CD4-positive, alpha-beta T cell treated with Interleukin-2 at 100 ng/mL for 4 hours (primary cell): ENCODE measurements at regions not wholly inside any gene's neighbourhood (a gene's known extent, or its start where the extent isn't known, plus 50 kb on each side); places are given as distances from the start of the nearest gene placed in this dataset.
"Not testable (repeated sequence)": the region's sequence is repeated elsewhere in the genome, so short reads cannot be mapped to it uniquely, and the experiment has no call there.

Experiments used
- DNase-seq: peaks from one replicate; pipeline ENCODE4 v3.0.0-alpha.2; 2020; ENCODE audit warnings: low spot score

DNA sequence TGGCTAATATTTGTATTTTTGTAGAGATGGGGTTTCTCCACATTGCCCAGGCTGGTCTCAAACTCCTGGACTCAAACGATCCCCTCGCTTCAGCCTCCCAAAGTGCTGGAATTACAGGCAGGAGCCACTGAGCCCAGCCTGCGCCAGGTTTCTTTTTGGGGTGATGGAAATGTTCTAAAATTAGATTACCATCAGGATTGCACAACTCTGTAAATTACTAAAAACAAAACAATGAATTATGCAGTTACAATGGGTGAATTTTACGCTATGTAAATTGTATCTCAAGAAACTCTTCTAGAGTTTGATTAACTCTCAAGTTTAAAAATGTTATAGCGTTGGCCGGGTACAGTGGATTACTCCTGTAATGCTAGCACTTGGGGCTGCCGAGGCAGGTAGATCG, 118.9 kb upstream of the TBL1X start:
- no peak for DNase-seq

DNA sequence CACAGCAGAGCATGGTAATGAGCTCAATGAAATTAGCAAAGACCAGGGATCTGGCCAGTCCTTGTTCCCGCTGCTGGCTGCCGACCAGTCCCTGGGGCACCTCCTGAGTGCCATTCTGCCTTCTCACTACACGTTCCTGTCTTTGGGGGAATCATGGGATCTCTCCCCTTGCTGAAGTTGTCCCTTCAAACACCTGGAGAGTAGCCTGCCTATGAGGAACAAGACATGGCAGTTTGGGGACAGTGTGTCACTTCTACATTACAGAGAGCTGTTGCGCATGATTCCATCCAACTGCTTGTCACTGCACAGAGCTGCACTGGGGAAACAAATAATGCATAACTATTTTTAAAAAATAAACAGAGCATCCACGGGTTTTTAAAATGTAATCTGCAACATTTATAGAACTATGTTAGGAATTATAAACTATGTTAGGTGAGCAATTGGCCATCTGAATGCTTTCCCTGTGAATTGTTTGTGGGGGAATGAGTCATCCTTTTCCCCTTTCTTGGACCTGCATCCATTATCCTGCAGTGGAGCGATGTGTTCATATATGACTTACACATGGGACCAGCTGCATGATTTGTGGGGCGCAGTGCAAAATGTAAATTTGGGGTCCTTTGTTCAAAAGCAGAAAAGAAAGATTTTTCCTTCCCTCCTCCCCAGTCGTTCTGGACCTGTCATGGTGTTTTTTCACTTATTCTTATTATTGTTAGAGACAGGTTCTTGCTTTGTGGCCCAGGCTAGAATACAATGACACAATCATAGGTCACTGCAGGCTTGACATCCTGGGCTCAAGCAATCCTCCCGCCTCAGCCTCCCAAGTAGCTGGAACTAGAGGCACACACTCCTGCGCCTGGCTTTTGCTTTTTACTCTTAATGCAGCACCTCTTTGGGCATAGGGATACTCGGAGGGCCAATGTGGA, 115.0 kb upstream of the TBL1X start:
- no peak for DNase-seq

DNA sequence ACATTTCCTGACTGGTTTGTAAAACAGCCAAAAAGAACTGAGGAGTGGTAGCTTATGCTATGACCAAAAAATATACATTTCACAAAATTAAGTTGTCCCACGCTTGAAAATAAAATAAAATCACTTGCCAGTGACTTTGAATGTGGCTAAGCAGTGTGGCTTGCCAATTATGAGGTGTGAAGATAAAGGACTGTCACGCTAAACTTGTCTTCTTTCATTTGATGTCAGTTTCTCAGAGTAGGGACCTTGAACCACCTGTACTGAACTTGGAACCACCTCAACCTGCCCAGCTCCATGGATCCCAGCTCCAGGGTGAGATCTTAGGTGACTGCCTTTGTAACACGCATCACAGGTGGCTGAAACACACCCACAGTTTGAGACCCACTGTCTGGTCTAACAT, 113.7 kb upstream of the TBL1X start:
- DNase-seq: peak; percentile 4

DNA sequence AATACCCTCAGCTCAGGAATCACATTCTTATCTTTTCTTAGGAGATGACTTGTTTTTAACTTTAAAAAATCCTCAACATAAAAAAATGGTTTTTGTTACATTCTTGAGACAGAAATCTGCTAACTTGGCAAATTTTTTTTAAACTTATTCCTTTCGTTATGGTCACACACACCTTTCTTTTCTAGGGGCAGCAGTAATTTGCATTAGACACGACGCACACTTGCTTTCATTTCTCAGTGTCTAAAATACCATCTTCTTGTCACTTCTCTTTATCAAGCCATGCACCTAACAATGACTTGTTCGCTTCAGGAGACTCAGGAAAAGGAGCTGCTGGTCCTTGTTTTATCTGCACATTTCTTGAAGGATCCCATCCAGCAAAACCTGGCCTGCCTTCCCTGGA, 112.6 kb upstream of the TBL1X start:
- peak; percentile 6 for DNase-seq

DNA sequence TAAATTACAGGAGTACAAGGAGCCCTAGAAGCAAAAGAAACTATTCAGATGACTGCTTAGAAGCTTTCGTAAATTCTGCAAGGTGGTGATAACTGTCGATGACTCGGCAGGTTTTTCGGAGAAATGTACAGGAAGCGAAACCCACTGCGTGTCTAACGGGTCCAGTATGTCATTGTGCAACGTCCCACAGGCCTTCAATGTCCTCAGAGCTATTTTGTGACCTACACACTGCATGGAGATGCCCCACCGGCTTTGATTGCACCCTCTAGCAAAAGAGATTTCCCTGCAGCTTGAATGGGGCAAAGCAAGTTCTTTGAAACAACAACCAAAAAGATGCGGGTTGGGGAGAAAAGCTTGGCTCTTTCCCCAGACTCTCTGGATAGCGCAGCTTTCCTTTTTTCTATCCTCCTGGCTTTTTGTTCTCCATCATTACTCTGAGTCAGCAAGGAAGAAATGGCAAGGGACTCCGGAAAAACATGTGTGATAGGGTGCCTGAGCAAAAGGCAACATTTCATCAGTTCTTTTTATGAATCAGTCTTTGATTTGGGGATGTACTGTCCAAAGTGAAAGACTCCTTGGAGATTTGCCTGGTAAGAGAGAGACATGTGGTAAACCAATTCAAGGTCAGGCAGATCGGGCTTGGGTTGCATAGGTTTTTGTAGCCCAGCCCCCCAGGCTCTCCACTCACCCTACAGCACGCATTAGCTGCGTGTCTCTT, 112.0 kb upstream of the TBL1X start:
- DNase-seq: peak; percentile 72

DNA sequence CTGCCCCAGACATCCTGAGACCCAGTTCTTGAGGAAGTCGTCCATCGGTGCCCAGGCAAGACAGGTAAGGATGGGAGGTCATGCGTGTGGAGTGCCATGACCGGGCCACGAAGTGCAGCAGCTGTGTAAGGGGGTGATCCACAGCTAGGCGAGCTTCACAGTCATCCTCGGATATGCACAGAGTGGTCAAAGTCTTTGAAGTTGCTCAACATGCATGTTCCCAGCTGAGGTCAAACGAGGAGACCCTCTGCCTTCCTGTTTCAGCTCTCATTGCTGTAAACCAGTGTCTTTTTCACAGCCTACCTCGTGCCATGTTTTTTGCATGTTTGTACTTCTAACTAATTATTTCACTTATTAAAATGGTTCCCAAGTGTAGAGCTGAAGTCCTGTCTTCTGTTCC, 109.9 kb upstream of the TBL1X start:
- DNase-seq: no peak

DNA sequence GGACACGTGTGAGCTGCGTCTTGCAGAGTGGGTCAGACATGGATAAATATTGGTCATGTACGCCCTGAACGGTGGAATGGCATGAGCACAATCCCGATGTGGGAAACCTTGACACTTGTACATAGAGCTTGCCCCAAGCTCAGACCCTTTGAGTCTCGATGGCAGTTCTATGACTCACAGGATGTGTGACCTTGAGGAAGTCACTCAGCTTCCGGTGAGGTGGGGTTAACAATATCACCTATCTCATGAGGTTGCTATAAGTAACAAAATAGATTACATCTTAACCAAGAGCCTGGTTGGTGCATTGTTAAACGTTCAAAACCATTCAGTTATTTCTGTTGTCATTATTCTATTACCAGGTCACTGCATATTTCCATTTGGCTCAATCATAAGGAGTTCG, 109.1 kb upstream of the TBL1X start:
- DNase-seq: peak; percentile 57

DNA sequence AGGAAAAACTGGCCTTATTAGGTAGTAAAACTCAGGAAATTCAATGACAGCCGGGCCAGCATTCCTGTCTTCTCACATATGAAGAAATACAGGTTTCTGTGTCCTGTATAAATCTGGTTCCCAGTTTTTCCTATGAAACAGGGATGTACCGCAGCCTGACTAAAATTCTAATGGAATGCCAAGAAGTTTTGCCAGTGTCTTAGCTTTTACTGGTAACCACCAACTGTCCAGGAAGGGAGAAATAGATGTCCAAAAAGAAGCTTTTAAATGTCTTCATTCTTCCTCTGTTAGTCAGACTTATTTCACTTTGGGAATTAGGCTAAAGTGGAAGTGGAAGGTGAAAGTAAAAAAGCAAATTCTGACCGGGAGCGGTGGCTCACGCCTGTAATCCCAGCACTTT, 108.0 kb upstream of the TBL1X start:
- no peak for DNase-seq

DNA sequence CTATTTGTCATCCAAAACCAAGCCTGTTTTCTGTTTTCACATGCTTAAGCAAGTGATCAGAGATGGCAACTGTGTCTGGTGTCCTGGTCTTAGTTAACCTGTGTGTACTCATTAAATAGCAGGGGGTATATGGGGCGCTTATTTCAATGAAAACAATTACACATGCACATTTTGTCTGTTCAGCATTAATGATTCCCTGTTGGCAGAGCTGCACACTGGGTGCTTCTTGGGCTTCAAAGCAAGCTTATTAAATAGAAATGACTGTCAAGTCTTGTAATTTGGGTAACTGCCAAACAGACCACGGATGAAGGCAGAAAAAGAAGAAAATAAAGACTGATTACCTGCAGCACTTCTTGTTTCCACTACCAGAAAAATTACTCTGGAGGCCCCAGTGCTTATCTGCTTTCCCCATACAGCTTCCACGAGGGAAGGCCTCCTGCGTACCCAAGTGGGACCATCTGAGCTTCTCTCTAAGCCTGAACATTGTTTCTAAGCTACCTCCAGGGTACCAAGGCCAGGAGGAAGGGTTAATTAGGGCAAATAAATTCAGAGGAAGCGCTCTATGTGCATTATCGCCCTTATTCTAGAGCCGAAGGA, 107.2 kb upstream of the TBL1X start:
- no peak for DNase-seq

DNA sequence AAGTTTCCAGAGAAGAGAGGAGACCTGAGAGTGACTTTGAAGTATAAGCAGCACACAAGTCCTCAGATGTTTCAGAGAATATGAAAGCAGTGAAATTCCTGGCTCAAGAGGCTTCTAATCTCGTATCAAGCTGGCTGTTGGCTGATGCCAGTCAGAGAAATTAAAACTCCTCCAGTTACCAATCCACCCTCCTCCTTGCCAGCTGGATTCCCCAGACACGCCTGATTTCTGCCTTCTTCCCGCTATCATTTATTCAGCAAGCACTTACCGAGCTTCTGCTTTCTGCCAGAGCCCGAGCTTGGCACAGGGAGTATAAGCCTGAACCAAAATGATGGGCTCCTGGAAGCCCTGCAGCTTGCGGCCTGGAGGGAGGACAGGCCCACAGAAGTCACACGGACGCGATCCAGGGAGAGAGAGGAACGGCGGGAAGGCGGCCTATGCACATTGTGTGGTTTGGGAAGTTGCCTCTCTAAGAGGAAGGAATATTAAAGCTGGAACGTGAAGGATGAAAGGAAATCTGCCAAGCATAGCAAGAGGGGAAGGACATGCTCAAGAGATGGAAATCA, 102.4 kb upstream of the TBL1X start:
- DNase-seq: no peak

DNA sequence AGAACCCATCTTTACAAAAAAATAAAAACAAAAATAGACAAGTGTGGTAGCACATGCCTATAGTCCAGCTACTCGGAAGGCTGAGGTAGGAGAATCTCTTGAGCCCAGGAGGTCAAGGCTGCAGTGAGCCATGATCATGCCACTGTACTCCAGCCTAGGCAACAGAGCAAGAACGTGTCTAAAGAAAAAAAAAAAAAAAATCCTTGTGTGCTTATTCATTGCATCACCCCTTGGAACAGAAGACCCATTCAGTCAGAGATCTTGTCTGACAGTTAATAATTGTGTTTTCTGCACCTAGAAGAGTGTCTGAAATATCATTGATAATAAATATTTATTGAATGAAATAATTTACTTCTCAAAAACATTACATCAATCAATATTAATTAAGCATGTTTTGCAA, 97.4 kb upstream of the TBL1X start:
- no peak for DNase-seq

DNA sequence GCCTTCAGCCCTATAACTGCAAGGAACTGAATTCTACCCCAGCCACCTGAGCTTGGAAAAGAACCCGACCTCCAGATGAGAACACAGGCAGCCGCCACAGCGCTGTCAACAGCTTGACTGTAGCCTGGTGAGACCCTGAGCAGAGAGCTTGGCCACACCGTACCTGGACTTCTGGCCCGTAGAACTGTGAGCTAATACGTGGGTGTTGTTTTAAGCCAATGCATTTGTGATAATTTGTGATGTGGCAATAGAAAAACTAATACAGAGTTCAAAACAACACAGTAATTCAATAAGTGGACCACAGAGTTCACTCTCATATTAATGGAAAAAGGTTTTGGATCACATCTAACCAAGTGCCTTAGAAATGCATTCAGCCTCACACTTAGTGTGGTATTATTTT, 96.6 kb upstream of the TBL1X start:
- no peak for DNase-seq

DNA sequence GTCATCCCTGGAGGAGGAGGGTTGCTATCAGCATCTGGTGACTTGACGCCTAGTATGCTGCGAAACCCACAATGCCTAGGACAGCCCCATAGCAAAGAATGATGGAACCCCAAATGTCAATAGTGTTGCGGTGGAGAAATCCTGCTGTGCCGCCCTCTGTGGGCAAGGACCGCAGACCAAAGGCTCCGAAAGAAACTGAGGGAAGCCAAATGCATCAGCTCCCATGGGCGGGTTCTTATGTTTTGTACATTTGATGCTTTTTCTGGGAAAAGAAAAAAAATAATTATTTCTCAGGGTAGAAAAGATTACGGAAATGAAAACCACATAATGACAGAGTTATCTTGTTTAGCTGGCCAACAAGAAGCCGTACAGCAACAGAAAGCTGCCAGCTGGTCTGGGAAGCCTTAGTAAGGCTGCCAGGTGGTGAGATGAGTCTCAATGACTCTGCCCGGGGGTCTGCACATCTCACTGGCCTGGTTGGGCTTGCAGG, 95.0 kb upstream of the TBL1X start:
- peak; percentile 18 for DNase-seq

DNA sequence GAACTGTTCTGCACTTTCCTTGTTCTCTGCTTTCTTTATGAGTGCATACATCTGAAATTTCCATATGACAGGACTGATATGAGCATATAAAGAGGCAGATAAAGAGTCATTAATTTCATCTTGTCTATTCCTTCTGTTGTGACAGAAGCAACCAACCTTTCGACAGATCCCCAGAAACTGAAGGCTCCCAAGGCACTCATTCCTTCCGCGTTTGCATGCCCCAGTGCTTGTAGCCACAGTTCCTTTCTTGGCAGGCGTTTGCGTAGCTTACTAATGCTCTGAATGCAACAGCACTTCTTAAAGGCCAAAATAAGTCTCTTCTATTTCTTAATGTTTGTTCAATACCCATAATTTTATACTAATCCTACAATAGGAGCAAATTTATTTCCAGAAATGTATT, 94.0 kb upstream of the TBL1X start:
- DNase-seq: no peak

DNA sequence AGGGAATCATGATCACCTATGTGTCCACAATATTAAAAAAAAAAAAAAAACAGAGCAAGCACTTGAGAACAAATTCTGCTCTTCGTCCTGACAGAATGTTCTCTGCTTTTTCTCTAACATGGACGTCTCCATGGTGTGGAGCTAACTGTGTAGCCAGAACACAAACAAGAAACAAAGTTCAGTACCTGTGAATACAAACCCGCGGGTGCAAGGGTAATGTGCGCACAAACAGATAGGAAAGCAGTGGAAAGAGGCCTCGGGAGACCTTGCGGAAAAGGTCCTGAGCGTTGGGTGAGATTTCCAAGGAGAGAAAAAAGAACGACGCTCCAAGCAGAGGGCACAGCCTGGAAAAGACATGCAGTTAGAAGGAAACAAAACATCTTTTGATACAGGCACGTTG, 92.0 kb upstream of the TBL1X start:
- DNase-seq: no peak

DNA sequence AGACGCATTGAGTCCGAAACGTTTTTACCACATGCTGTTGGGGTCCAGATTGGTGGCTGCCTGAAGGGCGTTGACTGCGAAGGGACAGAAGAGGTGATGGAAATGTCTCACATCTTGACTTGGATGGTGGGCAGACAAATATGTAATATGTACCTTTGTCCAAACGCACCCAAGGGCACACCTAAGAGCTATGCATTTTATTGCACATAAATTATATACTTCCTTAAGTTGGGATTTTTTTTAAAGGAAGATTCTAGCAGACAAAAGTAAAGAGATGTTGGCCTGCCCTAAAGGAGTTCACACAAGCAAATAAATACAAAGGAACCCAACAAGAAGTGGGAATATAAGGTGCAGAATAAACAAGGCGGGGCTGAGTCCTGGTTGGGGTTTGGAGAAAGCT, 91.1 kb upstream of the TBL1X start:
- no peak for DNase-seq

DNA sequence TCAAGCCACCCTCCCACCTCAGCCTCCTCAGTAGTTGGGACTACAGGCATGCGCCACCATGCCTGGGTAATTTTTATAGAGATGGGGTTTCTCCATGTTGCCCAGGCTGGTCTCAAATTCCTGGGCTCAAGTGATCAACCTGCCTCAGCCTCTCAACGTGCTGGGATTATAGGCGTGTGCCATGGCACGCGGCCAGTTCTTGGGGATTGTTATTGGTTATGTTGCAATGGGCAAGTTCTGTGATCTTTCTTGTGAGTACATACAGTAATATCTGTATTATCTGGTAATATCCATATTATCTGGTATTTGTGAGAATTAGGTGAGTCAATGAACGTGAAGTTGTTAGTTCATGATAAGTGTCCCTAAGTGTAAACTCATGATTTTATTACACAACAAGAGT, 90.3 kb upstream of the TBL1X start:
- DNase-seq: no peak

DNA sequence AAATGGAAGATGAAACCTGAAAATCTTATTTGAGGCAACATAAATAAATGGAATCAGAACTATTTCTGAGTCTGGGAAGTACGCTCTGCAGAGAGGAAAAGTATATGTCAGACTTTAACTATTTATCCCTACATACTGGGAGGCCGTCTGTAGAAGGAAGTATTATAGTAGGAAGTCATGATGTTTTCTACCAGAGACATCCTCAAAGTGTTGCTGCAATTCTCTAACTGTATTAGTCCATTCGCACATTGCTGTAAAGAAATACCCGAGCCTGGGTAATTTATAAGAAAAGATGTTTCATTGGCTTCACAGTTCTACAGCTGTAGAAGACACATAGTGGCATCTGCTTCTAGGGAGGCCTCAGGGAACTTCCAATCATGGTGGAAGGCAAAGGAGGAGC, 88.7 kb upstream of the TBL1X start:
- DNase-seq: no peak

DNA sequence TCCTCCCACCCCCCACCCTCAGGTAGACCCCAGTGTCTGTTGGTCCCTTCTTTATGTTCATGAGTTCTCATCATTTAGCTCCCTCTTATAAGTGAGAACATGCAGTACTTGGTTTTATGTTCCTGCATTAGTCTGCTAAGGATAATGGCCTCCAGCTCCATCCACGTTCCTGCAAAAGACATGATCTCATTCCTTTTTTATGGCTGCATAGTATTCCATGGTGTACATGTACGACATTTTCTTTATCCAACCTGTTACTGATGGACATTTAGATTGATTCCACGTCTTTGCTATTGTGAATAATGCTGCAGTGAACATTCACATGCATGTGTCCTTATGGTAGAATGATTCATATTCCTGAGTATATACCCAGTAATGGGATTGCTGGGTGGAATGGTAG, 87.6 kb upstream of the TBL1X start:
- DNase-seq: not testable (repeated sequence)

DNA sequence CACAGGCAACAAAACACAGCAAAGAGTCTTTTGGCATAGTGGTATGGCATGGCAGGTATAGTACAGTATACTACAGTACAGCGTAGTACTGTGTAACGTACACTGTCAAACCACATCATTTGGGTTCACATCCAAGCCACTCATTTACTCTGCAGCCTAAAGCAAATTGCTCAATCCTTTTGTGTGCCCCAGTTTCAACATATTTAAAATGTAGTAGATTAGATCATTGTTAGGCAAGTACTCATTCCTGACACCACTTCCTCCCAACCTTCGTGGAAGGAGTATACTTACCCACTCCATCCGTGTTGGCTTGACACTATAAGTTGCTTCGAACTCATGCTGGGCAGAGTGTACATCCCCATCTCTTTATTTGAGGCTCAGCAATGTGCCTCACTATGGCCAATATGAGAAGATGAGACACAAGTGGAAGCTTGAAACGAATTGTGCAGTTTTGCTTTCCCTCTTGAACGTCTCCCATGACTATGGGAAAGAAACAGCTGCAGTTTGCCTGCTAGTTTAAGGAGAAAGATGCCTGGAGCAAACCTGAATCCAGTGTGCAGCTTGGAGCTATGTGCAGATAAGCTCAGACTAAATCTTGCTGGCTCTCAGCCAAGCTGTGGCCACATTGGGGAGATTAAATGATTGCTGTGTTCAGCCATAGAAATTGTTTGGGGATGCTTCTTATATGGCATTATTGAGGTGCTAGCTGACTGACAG, 85.7 kb upstream of the TBL1X start:
- no peak for DNase-seq

DNA sequence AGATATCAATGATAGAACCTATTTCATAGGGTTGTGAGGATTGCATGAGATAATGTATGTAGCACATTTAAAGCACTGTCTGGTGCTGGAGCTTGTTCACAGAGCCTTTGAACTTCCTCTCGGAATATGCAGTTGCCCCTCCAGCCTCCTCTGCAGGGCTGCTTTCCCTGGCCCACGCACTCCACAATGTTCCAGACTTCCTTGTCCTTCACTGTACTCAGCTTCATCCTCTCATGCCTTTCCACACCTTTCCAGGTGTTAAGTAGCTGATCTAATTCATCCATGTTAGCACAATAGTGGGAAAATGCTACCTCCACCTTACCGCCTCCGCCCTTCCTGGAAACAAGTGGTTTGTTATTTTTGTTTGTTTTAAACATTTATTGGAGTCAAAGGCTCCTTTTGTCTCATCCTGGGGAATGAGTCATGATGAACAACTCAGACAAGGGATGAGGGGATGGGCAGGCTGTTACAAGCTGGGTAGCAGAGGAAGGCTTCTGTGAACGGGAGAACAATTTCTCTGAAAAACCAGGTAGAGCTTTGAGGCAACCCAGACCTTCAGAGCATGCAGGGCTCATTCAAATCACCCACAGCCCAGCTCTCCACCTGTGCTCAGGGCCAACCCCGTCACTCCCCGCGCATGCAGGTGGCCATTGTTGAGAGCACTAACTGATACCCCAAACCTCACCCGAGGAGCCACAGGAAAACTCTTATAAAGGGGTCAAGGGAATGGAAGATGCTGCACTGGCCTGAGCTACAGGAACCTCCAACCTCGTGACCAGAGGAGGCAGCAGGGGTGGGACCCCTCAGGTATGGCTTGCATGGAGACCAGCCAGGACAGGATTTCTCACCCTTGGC, 84.9 kb upstream of the TBL1X start:
- no peak for DNase-seq
